A549 (cell line): ENCODE measurements at regions not wholly inside any gene's neighbourhood (a gene's known extent, or its start where the extent isn't known, plus 50 kb on each side); places are given as distances from the start of the nearest gene placed in this dataset.

Experiments
- CBX8 ChIP-seq: fragments of 200-600 bp; sonication (generic); IDR thresholded peaks from 2 replicates; pipeline ENCODE4 v1.6.1; 2016
- CHD4 ChIP-seq: fragments of 200-600 bp; sonication (generic); IDR thresholded peaks from 2 replicates; pipeline ENCODE4 v1.6.1; 2016; ENCODE audit warnings: antibody characterized with exemption, mild to moderate bottlenecking, borderline replicate concordance
- HDAC2 ChIP-seq: fragments of 200-600 bp; sonication (generic); IDR thresholded peaks from 2 replicates; pipeline ENCODE4 v1.6.1; 2016
- HOXB5 ChIP-seq: fragments of 250-450 bp; sonication (Bioruptor Pico); IDR thresholded peaks from 2 replicates; pipeline ENCODE4 v1.5.0; 2020; ENCODE audit warnings: mild to moderate bottlenecking, moderate library complexity
- KDM1A ChIP-seq: fragments of 200-600 bp; sonication (generic); IDR thresholded peaks from 2 replicates; pipeline ENCODE4 v1.6.1; 2016; ENCODE audit warnings: low read depth, mild to moderate bottlenecking
- PBX3 ChIP-seq: IDR thresholded peaks from 2 replicates; pipeline ENCODE4 v1.6.1; 2012
- POLR2A ChIP-seq: IDR thresholded peaks from 2 replicates; pipeline ENCODE4 v1.6.1; 2012; ENCODE audit warnings: mild to moderate bottlenecking, low read length
- REST ChIP-seq: fragments of 200-600 bp; sonication (generic); IDR thresholded peaks from 2 replicates; pipeline ENCODE4 v1.6.1; 2016; ENCODE audit warnings: antibody characterized with exemption, mild to moderate bottlenecking, moderate library complexity
- RFX5 ChIP-seq: fragments of 450-650 bp; IDR thresholded peaks from 2 replicates; pipeline ENCODE4 v1.7.1; 2014; ENCODE audit warnings: antibody characterized with exemption, mild to moderate bottlenecking, moderate library complexity
- SMC3 ChIP-seq: fragments of >200 bp; sonication (Bioruptor Twin); formaldehyde crosslinking; IDR thresholded peaks from 3 replicates; pipeline ENCODE4 v1.6.1; 2018; ENCODE audit warnings: inconsistent platforms
- TP53 ChIP-seq: fragments of 250-450 bp; sonication (Bioruptor Pico); IDR thresholded peaks from 2 replicates; pipeline ENCODE4 v1.5.0; 2021; ENCODE audit warnings: mild to moderate bottlenecking, moderate library complexity
- TF ChIP-seq, protein P1 (sequence below): fragments of >200 bp; sonication (Bioruptor Twin); formaldehyde crosslinking; IDR thresholded peaks from 3 replicates; pipeline ENCODE4 v1.5.1; 2016
- TF ChIP-seq, protein P2 (sequence below): fragments of 150-350 bp; IDR thresholded peaks from 2 replicates; pipeline ENCODE4 v1.6.1; 2014; ENCODE audit warnings: low read depth, mild to moderate bottlenecking, low read length

GRCh38 chr2:129888896-129889295 is 90.6 kb upstream of the RAB6C start:
- TF ChIP-seq TP53 (CRISPR knock-in tag) (no peak), SMC3 (no peak), CBX8 (no peak), POLR2A (no peak), KDM1A (no peak), PBX3 (no peak), HDAC2 (no peak), REST (no peak), CHD4 (no peak), HOXB5 (CRISPR knock-in tag) (no peak), RFX5 (no peak)
- TF ChIP-seq, protein P1, sequence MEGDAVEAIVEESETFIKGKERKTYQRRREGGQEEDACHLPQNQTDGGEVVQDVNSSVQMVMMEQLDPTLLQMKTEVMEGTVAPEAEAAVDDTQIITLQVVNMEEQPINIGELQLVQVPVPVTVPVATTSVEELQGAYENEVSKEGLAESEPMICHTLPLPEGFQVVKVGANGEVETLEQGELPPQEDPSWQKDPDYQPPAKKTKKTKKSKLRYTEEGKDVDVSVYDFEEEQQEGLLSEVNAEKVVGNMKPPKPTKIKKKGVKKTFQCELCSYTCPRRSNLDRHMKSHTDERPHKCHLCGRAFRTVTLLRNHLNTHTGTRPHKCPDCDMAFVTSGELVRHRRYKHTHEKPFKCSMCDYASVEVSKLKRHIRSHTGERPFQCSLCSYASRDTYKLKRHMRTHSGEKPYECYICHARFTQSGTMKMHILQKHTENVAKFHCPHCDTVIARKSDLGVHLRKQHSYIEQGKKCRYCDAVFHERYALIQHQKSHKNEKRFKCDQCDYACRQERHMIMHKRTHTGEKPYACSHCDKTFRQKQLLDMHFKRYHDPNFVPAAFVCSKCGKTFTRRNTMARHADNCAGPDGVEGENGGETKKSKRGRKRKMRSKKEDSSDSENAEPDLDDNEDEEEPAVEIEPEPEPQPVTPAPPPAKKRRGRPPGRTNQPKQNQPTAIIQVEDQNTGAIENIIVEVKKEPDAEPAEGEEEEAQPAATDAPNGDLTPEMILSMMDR, result no peak
- TF ChIP-seq, protein P2, sequence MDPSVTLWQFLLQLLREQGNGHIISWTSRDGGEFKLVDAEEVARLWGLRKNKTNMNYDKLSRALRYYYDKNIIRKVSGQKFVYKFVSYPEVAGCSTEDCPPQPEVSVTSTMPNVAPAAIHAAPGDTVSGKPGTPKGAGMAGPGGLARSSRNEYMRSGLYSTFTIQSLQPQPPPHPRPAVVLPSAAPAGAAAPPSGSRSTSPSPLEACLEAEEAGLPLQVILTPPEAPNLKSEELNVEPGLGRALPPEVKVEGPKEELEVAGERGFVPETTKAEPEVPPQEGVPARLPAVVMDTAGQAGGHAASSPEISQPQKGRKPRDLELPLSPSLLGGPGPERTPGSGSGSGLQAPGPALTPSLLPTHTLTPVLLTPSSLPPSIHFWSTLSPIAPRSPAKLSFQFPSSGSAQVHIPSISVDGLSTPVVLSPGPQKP, result no peak
